ENCODE measurements at regions not wholly inside any gene's neighbourhood (a gene's known extent, or its start where the extent isn't known, plus 50 kb on each side); places are given as distances from the start of the nearest gene placed in this dataset.
"Not testable (repeated sequence)": the region's sequence is repeated elsewhere in the genome, so short reads cannot be mapped to it uniquely, and the experiment has no call there.

DNA sequence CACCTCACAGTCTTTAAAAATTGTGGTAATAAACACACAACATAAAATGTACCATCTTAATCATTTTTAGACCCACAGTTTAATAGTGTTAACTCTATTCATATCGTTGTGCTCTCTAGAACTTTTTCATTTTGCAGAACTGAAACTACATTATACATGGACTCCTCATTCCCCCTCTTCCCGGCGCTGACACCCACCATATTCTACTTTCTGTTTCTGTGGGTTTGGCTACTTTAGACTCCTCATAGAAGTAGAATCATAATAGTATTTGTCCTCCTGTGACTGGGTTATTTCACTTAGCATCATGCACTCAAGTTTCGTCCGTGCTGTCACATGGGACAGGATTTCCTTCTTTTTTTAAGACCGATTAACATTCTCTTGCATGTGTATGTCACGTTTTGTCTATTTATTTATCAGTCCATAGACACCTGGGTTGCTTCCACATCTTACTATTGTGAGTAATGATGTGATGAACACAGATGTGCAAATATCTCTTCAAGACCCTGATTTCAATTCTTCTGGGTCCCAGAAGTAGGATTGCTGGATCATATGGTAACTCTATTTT is 62.9 kb upstream of the TMPRSS2 start:
- Histone ChIP-seq H3K9me3 (ENCODE audit: control insufficient read depth, insufficient read depth, low read length) (no peaks in the 10 kb centered on the region), H3K27me3 (ENCODE audit: control insufficient read depth, low read length) (no peaks in the 10 kb centered on the region), H3K36me3 (ENCODE audit: control insufficient read depth, low read length) (no peaks in the 10 kb centered on the region), H3K4me2 (ENCODE audit: low read length) (no peak overlapping the region), H3F3A (ENCODE audit: control insufficient read depth, insufficient read depth) (no peaks in the 10 kb centered on the region), H3K9me2 (replicated peaks; ENCODE audit: control insufficient read depth, low read length) (no peaks in the 10 kb centered on the region), H3K4me1 (ENCODE audit: control insufficient read depth, low read length) (no peaks in the 10 kb centered on the region), H3K4me3 (ENCODE audit: low read length) (no peak overlapping the region), H3K79me2 (ENCODE audit: control insufficient read depth, low read length) (no peaks in the 10 kb centered on the region), H3K27ac (ENCODE audit: low read depth, low read length) (no peak overlapping the region), H4K20me1 (ENCODE audit: control insufficient read depth, insufficient read depth, low read depth, low read length) (no peaks in the 10 kb centered on the region)
- TF ChIP-seq, protein P1, sequence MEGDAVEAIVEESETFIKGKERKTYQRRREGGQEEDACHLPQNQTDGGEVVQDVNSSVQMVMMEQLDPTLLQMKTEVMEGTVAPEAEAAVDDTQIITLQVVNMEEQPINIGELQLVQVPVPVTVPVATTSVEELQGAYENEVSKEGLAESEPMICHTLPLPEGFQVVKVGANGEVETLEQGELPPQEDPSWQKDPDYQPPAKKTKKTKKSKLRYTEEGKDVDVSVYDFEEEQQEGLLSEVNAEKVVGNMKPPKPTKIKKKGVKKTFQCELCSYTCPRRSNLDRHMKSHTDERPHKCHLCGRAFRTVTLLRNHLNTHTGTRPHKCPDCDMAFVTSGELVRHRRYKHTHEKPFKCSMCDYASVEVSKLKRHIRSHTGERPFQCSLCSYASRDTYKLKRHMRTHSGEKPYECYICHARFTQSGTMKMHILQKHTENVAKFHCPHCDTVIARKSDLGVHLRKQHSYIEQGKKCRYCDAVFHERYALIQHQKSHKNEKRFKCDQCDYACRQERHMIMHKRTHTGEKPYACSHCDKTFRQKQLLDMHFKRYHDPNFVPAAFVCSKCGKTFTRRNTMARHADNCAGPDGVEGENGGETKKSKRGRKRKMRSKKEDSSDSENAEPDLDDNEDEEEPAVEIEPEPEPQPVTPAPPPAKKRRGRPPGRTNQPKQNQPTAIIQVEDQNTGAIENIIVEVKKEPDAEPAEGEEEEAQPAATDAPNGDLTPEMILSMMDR (IDR thresholded peaks at IDR 0.05; ENCODE audit: low read depth, low read length, poor library complexity, severe bottlenecking), result no peak
- TF ChIP-seq EZH2phosphoT487 (IDR thresholded peaks at IDR 0.05; ENCODE audit: borderline replicate concordance, low read length), result no peak

DNA sequence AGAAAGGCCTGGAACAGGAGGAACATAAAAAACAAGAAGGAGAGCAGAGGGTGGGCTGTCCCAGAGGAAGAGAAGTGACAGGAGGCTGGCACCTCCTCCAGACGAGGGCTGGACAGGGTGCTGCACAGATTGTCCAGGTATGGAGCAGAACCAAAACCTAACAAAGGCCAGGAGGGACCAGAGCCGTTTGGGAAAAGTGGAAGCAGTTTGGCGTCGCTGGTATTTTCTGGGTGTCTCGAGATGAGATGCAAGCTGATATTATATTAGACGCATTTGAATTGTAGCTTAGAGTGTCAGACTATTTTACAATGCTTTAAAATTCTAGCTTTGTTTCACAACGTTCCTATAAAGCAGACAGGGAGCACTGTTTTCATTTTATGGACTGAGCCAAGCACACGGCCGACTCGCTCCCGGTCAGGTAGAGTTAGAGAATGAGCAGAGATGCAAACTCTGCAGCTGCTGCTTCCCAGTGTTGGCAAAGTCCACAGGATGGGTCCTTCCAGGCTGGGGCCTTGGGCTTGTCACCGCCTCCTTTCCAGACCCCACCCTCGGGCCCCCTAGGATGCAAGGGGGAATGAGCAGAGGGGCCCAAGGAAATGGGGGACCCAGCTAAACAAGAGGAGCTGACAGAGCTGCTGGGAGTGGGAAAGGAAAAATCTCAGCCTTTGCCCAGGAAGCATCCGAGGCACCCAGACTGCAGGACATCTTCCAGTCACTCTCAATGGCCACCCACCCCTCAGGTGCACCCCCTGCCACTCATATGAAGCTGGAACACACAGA is 60.8 kb upstream of the TMPRSS2 start:
- Histone ChIP-seq H3K4me3 (ENCODE audit: low read length) (no peak overlapping the region), H3K27me3 (ENCODE audit: control insufficient read depth, low read length) (no peaks in the 10 kb centered on the region), H3F3A (ENCODE audit: control insufficient read depth, insufficient read depth) (no peaks in the 10 kb centered on the region), H3K36me3 (ENCODE audit: control insufficient read depth, low read length) (no peaks in the 10 kb centered on the region), H3K4me2 (ENCODE audit: low read length) (no peak overlapping the region), H3K79me2 (ENCODE audit: control insufficient read depth, low read length) (no peaks in the 10 kb centered on the region), H4K20me1 (ENCODE audit: control insufficient read depth, insufficient read depth, low read depth, low read length) (no peaks in the 10 kb centered on the region), H3K27ac (ENCODE audit: low read depth, low read length) (no peak overlapping the region), H3K9me3 (ENCODE audit: control insufficient read depth, insufficient read depth, low read length) (no peaks in the 10 kb centered on the region), H3K9me2 (replicated peaks; ENCODE audit: control insufficient read depth, low read length) (no peaks in the 10 kb centered on the region), H3K4me1 (ENCODE audit: control insufficient read depth, low read length) (no peaks in the 10 kb centered on the region)
- TF ChIP-seq, protein P1 (IDR thresholded peaks at IDR 0.05; ENCODE audit: low read depth, low read length, poor library complexity, severe bottlenecking), result no peak
- TF ChIP-seq EZH2phosphoT487 (IDR thresholded peaks at IDR 0.05; ENCODE audit: borderline replicate concordance, low read length), result no peak

DNA sequence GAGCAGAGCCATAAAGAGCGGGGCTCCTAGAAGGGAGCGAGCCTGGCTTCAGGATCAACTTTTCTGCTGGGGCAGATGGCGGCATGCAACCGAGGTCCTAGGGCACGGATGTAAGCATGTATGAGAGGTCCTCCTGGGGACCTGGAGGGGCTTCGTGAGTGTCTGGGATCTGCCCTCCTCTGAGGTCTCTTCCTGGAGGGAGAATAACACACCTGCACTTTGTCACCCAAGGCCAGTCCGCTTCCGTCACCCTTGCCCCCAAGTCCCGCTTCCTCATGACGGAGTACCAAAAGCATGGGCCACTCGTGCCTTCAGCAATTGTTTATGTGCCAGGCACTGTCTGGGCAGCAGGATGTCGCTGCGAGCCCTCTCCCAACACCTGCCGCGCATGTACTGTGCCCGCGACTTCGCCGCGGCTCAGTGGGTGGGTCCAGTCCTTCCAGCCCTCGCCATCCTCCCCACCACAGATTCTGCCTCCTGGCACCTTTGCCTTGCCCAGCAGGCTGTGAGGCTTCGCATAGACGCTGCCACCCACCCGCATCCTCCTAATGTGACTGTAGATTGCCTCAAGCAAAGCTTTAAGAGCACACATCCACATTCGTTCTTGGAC is 60.0 kb upstream of the TMPRSS2 start:
- no peaks in the 10 kb centered on the region for H4K20me1 ChIP-seq (ENCODE audit: control insufficient read depth, insufficient read depth, low read depth, low read length)
- H3K9me3 ChIP-seq (ENCODE audit: control insufficient read depth, insufficient read depth, low read length), result no peaks in the 10 kb centered on the region
- H3K27ac ChIP-seq (ENCODE audit: low read depth, low read length), result no peak overlapping the region
- no peaks in the 10 kb centered on the region for H3K36me3 ChIP-seq (ENCODE audit: control insufficient read depth, low read length)
- H3K4me1 ChIP-seq (ENCODE audit: control insufficient read depth, low read length), result no peaks in the 10 kb centered on the region
- no peaks in the 10 kb centered on the region for H3K9me2 ChIP-seq (replicated peaks; ENCODE audit: control insufficient read depth, low read length)
- H3K79me2 ChIP-seq (ENCODE audit: control insufficient read depth, low read length), result no peaks in the 10 kb centered on the region
- TF ChIP-seq EZH2phosphoT487 (IDR thresholded peaks at IDR 0.05; ENCODE audit: borderline replicate concordance, low read length), result no peak
- no peak overlapping the region for H3K4me3 ChIP-seq (ENCODE audit: low read length)
- H3F3A ChIP-seq (ENCODE audit: control insufficient read depth, insufficient read depth), result no peaks in the 10 kb centered on the region
- no peaks in the 10 kb centered on the region for H3K27me3 ChIP-seq (ENCODE audit: control insufficient read depth, low read length)
- H3K4me2 ChIP-seq (ENCODE audit: low read length), result no peak overlapping the region

DNA sequence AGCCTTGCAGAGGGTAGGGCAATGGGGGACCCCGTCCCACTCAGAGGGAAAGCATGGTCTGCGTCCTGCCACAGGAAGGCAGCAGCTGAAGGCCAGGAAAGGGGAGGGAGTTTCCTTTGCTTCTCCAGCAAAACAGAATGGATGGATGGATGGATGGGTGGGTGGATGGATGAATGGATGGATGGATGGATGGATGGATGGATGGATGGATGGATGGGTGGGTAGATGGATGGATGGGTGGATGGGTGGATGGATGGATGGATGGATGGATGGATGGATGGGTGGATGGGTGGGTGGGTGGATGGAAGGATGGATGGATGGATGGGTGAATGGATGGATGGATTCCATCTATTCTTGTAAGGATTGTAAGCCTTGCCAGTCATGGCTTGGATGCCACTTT is 59.3 kb upstream of the TMPRSS2 start:
- not testable (repeated sequence) for H3K79me2 ChIP-seq (ENCODE audit: control insufficient read depth, low read length); H3K4me1 ChIP-seq (ENCODE audit: control insufficient read depth, low read length); H3K4me3 ChIP-seq (ENCODE audit: low read length); H3K27ac ChIP-seq (ENCODE audit: low read depth, low read length); H3F3A ChIP-seq (ENCODE audit: control insufficient read depth, insufficient read depth); H3K9me3 ChIP-seq (ENCODE audit: control insufficient read depth, insufficient read depth, low read length); H4K20me1 ChIP-seq (ENCODE audit: control insufficient read depth, insufficient read depth, low read depth, low read length); H3K36me3 ChIP-seq (ENCODE audit: control insufficient read depth, low read length); H3K27me3 ChIP-seq (ENCODE audit: control insufficient read depth, low read length); H3K9me2 ChIP-seq (replicated peaks; ENCODE audit: control insufficient read depth, low read length); H3K4me2 ChIP-seq (ENCODE audit: low read length)
